GM19452 (cell line): ENCODE measurements at regions not wholly inside any gene's neighbourhood (a gene's known extent, or its start where the extent isn't known, plus 50 kb on each side); places are given as distances from the start of the nearest gene placed in this dataset.
"Not testable (repeated sequence)": the region's sequence is repeated elsewhere in the genome, so short reads cannot be mapped to it uniquely, and the experiment has no call there.

ENCODE experiments used
- ATAC-seq: cut with Tn5 transposase; IDR thresholded peaks from one replicate; pipeline ENCODE4 v1.9.1; 2021; ENCODE audit not compliant: unreplicated experiment

GRCh38 chr1:166784646-166785045 is 54.6 kb upstream of the POGK start:
- ATAC-seq = not testable (repeated sequence)

- no peak for ATAC-seq
These were observed 53.3 kb upstream of the POGK start for GRCh38 chr1:166785987-166786386.

GRCh38 chr1:166789286-166789685 is 50.0 kb upstream of the POGK start:
- ATAC-seq = no peak
